CD4-positive, alpha-beta T cell (primary cell): ENCODE measurements at regions not wholly inside any gene's neighbourhood (a gene's known extent, or its start where the extent isn't known, plus 50 kb on each side); places are given as distances from the start of the nearest gene placed in this dataset.
"Not testable (repeated sequence)": the region's sequence is repeated elsewhere in the genome, so short reads cannot be mapped to it uniquely, and the experiment has no call there.

Experiments
- ATAC-seq: fragments of 200-7000 bp; cut with Tn5 transposase; one replicate; pipeline ENCODE4 v1.10.0; 2022; ENCODE audit warnings: mild to moderate bottlenecking; ENCODE audit not compliant: poor library complexity
- CTCF ChIA-PET: fragments of 350-600 bp; sonication (Branson Sonifier 250); formaldehyde crosslinking; loops from one replicate; lab custom pipeline; 2021; ENCODE audit warnings: antibody characterized with exemption, inconsistent platforms; lab: Charles Lee
- POLR2A ChIA-PET: fragments of 350-600 bp; sonication (Branson Sonifier 250); formaldehyde crosslinking; loops from one replicate; lab custom pipeline; 2021; ENCODE audit warnings: antibody characterized with exemption, inconsistent platforms; lab: Charles Lee
- DNase-seq, 14 experiments: peaks; one replicate each; pipeline ENCODE4 v3.0.0-alpha.2; 2013 to 2020; ENCODE audit warnings: mixed read lengths in 2 of 14
- H3K27ac ChIP-seq, 2 donors: one replicate each; pipeline versions ENCODE4 v1.5.1 to v1.7.0; 2013; ENCODE audit warnings: low read length in 2 of 2, low read depth in 1 of 2, mild to moderate bottlenecking in 1 of 2
- H3K27me3 ChIP-seq, 2 experiments: 1 replicate in 1 of 2; 2 replicates in 1 of 2; pipeline versions ENCODE4 v1.6.1 to v1.7.0; 2013; ENCODE audit warnings: low read length in 2 of 2, control low read depth in 1 of 2, mild to moderate bottlenecking in 1 of 2, moderate library complexity in 1 of 2; ENCODE audit not compliant: insufficient read depth in 2 of 2, control insufficient read depth in 1 of 2
- H3K36me3 ChIP-seq: one replicate; pipeline ENCODE4 v1.6.1; 2013; ENCODE audit warnings: low read length, control low read depth; ENCODE audit not compliant: insufficient read depth
- H3K4me1 ChIP-seq: one replicate; pipeline ENCODE4 v1.6.1; 2013; ENCODE audit warnings: low read length, control low read depth; ENCODE audit not compliant: insufficient read depth
- H3K4me3 ChIP-seq: one replicate; pipeline ENCODE4 v1.5.1; 2013; ENCODE audit warnings: mild to moderate bottlenecking, low read length, moderate library complexity
- H3K9me3 ChIP-seq, 2 experiments: 1 replicate in 1 of 2; 2 replicates in 1 of 2; pipeline versions ENCODE4 v1.6.1 to v1.7.0; 2013; ENCODE audit warnings: low read length in 2 of 2, mild to moderate bottlenecking in 2 of 2, control low read depth in 1 of 2, moderate library complexity in 1 of 2; ENCODE audit not compliant: control insufficient read depth in 1 of 2, insufficient read depth in 1 of 2
- H3K27ac Mint-ChIP-seq: one replicate; pipeline ENCODE4 v1.8.0; 2020; ENCODE audit warnings: mixed read lengths
- H3K27me3 Mint-ChIP-seq: one replicate; pipeline ENCODE4 v1.8.0; 2021; ENCODE audit warnings: mixed read lengths
- H3K36me3 Mint-ChIP-seq: one replicate; pipeline ENCODE4 v1.8.0; 2021; ENCODE audit warnings: low read depth, mixed read lengths
- H3K4me1 Mint-ChIP-seq: one replicate; pipeline ENCODE4 v1.8.0; 2021; ENCODE audit warnings: low read depth, mixed read lengths
- H3K4me3 Mint-ChIP-seq: one replicate; pipeline ENCODE4 v1.8.0; 2020; ENCODE audit warnings: mild to moderate bottlenecking, mixed read lengths
- H3K9me3 Mint-ChIP-seq: one replicate; pipeline ENCODE4 v1.8.0; 2020; ENCODE audit warnings: mixed read lengths
- CTCF ChIP-seq: fragments of 200-600 bp; IDR thresholded peaks from one replicate; pipeline ENCODE4 v1.8.0; 2022; ENCODE audit warnings: antibody characterized with exemption, mild to moderate bottlenecking
- intact Hi-C, 2 experiments: fragments of 100-400 bp; cut with DNase I in 1 of 2; cut with micrococcal nuclease in 1 of 2; formaldehyde crosslinking; loops; one replicate each; pipeline versions ENCODE4 v1.15.1 to v1.9.0; 2023 to 2025; cut with DNase I, micrococcal nuclease

- no peak overlapping the region for H3K27ac Mint-ChIP-seq
- ChIA-PET POLR2A (no interaction called here), CTCF (no interaction called here)
- no peak overlapping the region for H3K4me3 ChIP-seq
- no peaks in the 10 kb centered on the region for H3K27me3 ChIP-seq
- peaks cover 0 to 4% of the 10 kb centered on the region in 2 experiments for H3K9me3 ChIP-seq
- TF ChIP-seq CTCF: no peak
- intact Hi-C loops: no loop called here
- no peaks in the 10 kb centered on the region for H3K4me1 ChIP-seq
- H3K27me3 Mint-ChIP-seq: no peaks in the 10 kb centered on the region
- no peak for ATAC-seq
- H3K9me3 Mint-ChIP-seq: peaks cover 6% of the 10 kb centered on the region
- H3K27ac ChIP-seq: no peak overlapping the region
- no peaks in the 10 kb centered on the region for H3K36me3 ChIP-seq
- DNase-seq: no peak
- H3K4me3 Mint-ChIP-seq: no peak overlapping the region
- H3K36me3 Mint-ChIP-seq: no peaks in the 10 kb centered on the region
- H3K4me1 Mint-ChIP-seq: no peaks in the 10 kb centered on the region
Measured at GRCh38 chr6:115839583-115840181, 221.0 kb downstream of the FRK start.

- H3K9me3 Mint-ChIP-seq: peaks cover 6% of the 10 kb centered on the region
- no peaks in the 10 kb centered on the region for H3K4me1 Mint-ChIP-seq
- H3K27ac ChIP-seq: no peak overlapping the region
- no peaks in the 10 kb centered on the region for H3K27me3 ChIP-seq
- no peaks in the 10 kb centered on the region for H3K4me1 ChIP-seq
- ATAC-seq: no peak
- no peak overlapping the region for H3K4me3 ChIP-seq
- no peak overlapping the region for H3K27ac Mint-ChIP-seq
- H3K4me3 Mint-ChIP-seq: no peak overlapping the region
- no peaks in the 10 kb centered on the region for H3K36me3 Mint-ChIP-seq
- no peak for DNase-seq
- H3K36me3 ChIP-seq: no peaks in the 10 kb centered on the region
- POLR2A ChIA-PET: no interaction called here
- CTCF ChIA-PET: no interaction called here
- intact Hi-C loops: no loop called here
- TF ChIP-seq CTCF: no peak
- no peaks in the 10 kb centered on the region for H3K27me3 Mint-ChIP-seq
- peaks cover 0 to 7% of the 10 kb centered on the region in 2 experiments for H3K9me3 ChIP-seq
Measured at GRCh38 chr6:115838763-115839401, 221.8 kb downstream of the FRK start.

- no peak overlapping the region for H3K27ac Mint-ChIP-seq
- no peak for TF ChIP-seq CTCF
- H3K27me3 ChIP-seq: no peaks in the 10 kb centered on the region
- DNase-seq (no peak), ATAC-seq (no peak)
- peaks cover 6% of the 10 kb centered on the region for H3K9me3 Mint-ChIP-seq
- no peaks in the 10 kb centered on the region for H3K4me1 ChIP-seq
- H3K4me3 ChIP-seq: no peak overlapping the region
- CTCF ChIA-PET: no interaction called here
- intact Hi-C loops: no loop called here
- no peaks in the 10 kb centered on the region for H3K4me1 Mint-ChIP-seq
- H3K27ac ChIP-seq: no peak overlapping the region
- H3K9me3 ChIP-seq: peaks cover 0 to 7% of the 10 kb centered on the region in 2 experiments
- no peaks in the 10 kb centered on the region for H3K36me3 Mint-ChIP-seq
- H3K36me3 ChIP-seq: no peaks in the 10 kb centered on the region
- no peaks in the 10 kb centered on the region for H3K27me3 Mint-ChIP-seq
- H3K4me3 Mint-ChIP-seq: no peak overlapping the region
- POLR2A ChIA-PET: no interaction called here
Measured at GRCh38 chr6:115838216-115838615, 222.5 kb downstream of the FRK start.

- H3K9me3 ChIP-seq, H3K27me3 ChIP-seq, H3K27me3 Mint-ChIP-seq, H3K4me3 Mint-ChIP-seq, H3K4me1 Mint-ChIP-seq, intact Hi-C loops, H3K36me3 ChIP-seq, ATAC-seq, CTCF ChIA-PET, H3K36me3 Mint-ChIP-seq, H3K4me1 ChIP-seq, POLR2A ChIA-PET, H3K9me3 Mint-ChIP-seq, H3K4me3 ChIP-seq, H3K27ac ChIP-seq, H3K27ac Mint-ChIP-seq, DNase-seq: not testable (repeated sequence)
Measured at GRCh38 chr6:115836374-115836773, 224.3 kb downstream of the FRK start.
